Activated CD4-positive, alpha-beta T cell treated with anti-CD3 and anti-CD28 coated beads, Interleukin-2, amount 10 ng/mL, durations not matched to agents 7 days and 5 days (primary cell): ENCODE measurements at regions not wholly inside any gene's neighbourhood (a gene's known extent, or its start where the extent isn't known, plus 50 kb on each side); places are given as distances from the start of the nearest gene placed in this dataset.

Experiments
- CTCF ChIA-PET: fragments of 350-600 bp; sonication (Branson Sonifier 250); formaldehyde crosslinking; loops from one replicate; lab custom pipeline; 2021; ENCODE audit warnings: antibody characterized with exemption; lab: Charles Lee
- POLR2A ChIA-PET: fragments of 350-600 bp; sonication (Branson Sonifier 250); formaldehyde crosslinking; loops from one replicate; lab custom pipeline; 2021; ENCODE audit warnings: antibody characterized with exemption; lab: Charles Lee
- DNase-seq: peaks from one replicate; pipeline ENCODE4 v3.0.0-alpha.2; 2020
- H3K27ac Mint-ChIP-seq: one replicate; pipeline ENCODE4 v1.8.0; 2021; ENCODE audit warnings: mild to moderate bottlenecking, moderate library complexity, mixed read lengths
- H3K27me3 Mint-ChIP-seq: one replicate; pipeline ENCODE4 v1.8.0; 2021; ENCODE audit warnings: mixed read lengths
- H3K36me3 Mint-ChIP-seq: one replicate; pipeline ENCODE4 v1.8.0; 2021; ENCODE audit warnings: low read depth, mixed read lengths
- H3K4me1 Mint-ChIP-seq: one replicate; pipeline ENCODE4 v1.8.0; 2021; ENCODE audit warnings: mixed read lengths
- H3K4me3 Mint-ChIP-seq: one replicate; pipeline ENCODE4 v1.8.0; 2021; ENCODE audit warnings: mild to moderate bottlenecking, moderate library complexity, mixed read lengths
- H3K9me3 Mint-ChIP-seq: one replicate; pipeline ENCODE4 v1.8.0; 2021; ENCODE audit warnings: mixed read lengths

DNA sequence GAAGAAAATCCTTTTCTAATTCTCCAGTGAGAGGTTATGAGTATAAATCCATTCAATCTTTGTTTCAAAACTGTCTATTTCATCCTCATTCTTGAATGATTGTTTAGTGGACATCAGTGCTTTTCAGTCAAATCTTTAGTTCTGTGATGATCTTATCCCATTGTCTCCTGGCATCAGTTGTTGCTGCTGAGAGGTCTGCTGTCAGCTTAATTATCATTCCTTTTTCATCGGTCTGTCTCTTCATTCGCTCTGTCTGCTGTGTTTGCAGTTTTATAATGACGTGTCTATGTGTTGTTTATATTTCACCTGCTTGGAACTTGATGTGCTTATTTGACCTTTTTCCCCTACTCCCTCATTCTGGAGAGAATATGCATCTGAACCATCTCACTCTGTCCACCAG lies 69.2 kb upstream of the GLI2 start:
- CTCF ChIA-PET, result no interaction called here

DNA sequence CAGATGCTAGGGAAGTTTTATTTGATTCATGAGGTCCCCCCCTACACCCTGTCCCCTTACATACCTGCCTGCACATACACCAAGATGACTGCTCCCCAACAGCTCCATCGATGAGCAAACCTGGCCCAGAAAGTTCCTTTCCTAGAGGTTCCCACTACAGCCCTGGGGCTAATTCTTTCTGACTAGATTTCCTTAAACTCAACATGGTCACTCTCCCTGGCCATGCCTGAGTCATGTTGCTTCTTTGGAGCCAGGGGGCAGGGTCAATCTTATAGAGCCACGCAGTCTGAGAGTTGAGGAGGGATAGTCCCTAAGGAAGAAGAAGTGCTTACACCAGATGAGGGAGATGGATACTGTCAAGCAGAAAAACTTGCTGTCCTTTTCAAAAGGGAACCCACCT lies 67.7 kb upstream of the GLI2 start:
- Mint-ChIP-seq H3K27me3 (peaks cover 25% of the 10 kb centered on the region), H3K27ac (no peak overlapping the region), H3K4me1 (no peaks in the 10 kb centered on the region), H3K4me3 (no peak overlapping the region), H3K9me3 (peaks cover 10% of the 10 kb centered on the region), H3K36me3 (no peaks in the 10 kb centered on the region)
- CTCF ChIA-PET, result no interaction called here
- DNase-seq, result no peak
- POLR2A ChIA-PET, result no interaction called here

More for the DNA sequence above, 69.2 kb upstream of the GLI2 start:
- Mint-ChIP-seq H3K4me1 (no peaks in the 10 kb centered on the region), H3K36me3 (no peaks in the 10 kb centered on the region), H3K27me3 (peaks cover 29% of the 10 kb centered on the region), H3K9me3 (peaks cover 10% of the 10 kb centered on the region), H3K4me3 (no peak overlapping the region), H3K27ac (no peak overlapping the region)
- POLR2A ChIA-PET, result no interaction called here
- DNase-seq, result no peak

DNA sequence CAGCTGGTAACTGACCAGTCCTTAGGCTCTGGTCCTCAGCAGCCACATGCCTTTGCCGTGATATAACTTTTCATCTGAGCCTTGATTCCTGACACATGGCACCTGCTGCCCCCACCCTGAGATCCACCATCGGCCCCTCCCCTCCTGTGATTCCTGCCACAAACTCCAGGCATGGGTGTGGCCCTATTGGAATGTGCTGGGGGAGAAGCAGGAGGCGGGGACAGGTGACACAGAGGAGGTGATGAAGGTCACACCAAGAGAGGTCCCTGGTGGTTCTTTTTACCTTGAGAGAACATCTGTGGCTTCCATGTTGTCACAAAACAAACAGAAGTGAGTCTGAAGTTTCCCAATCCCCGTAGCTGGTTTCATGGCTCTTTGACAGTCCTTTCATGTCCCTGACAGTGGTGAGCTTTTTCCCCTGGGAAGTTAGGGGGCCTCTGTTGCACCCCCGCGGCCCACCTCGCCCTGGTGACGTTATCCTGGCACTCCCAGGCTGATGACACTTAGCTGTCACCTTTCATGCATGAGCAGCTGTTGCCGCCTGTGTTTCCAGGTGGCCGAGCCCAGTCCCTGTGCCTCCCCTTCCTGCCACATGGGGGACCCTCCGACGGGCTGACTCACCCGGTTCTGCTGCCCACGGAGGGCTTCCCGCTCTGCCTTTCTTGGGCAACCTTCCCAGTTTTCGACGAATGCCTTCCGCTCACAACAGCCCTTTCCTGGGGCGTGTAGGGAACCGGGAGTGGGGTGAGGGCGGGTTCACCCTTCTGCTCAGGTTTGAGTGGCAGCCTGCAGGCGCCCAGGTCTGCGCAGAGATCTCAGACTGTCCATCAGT lies 66.3 kb upstream of the GLI2 start:
- DNase-seq, result no peak
- ChIA-PET CTCF (no interaction called here), POLR2A (no interaction called here)
- H3K9me3 Mint-ChIP-seq, result peaks cover 10% of the 10 kb centered on the region
- H3K36me3 Mint-ChIP-seq, result no peaks in the 10 kb centered on the region
- no peaks in the 10 kb centered on the region for H3K4me1 Mint-ChIP-seq
- no peak overlapping the region for H3K4me3 Mint-ChIP-seq
- peaks cover 23% of the 10 kb centered on the region for H3K27me3 Mint-ChIP-seq
- H3K27ac Mint-ChIP-seq, result no peak overlapping the region

DNA sequence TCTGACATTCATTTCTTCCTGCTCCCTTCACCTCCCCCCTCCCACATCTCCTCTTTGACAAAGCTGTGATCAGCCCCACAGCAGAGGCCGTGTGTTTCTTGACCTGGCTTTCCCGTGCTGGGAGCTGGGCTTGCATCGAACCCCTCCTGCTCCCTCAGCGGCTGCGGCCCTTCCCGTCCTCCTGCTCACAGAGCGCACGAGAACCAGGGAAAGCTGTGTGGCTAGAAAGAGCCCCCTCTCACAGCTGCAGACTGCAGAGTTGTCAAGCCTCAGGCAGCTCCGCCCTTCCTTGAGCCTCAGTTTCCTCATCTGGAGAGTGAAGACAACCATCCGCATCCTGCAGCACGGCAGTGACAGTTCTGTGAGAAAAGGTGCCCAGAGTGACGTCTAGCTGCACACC lies 65.7 kb upstream of the GLI2 start:
- H3K4me3 Mint-ChIP-seq, result no peak overlapping the region
- H3K36me3 Mint-ChIP-seq, result no peaks in the 10 kb centered on the region
- H3K27me3 Mint-ChIP-seq, result peaks cover 23% of the 10 kb centered on the region
- ChIA-PET POLR2A (no interaction called here), CTCF (no interaction called here)
- H3K4me1 Mint-ChIP-seq, result no peaks in the 10 kb centered on the region
- DNase-seq, result no peak
- H3K9me3 Mint-ChIP-seq, result peaks cover 6% of the 10 kb centered on the region
- H3K27ac Mint-ChIP-seq, result no peak overlapping the region

DNA sequence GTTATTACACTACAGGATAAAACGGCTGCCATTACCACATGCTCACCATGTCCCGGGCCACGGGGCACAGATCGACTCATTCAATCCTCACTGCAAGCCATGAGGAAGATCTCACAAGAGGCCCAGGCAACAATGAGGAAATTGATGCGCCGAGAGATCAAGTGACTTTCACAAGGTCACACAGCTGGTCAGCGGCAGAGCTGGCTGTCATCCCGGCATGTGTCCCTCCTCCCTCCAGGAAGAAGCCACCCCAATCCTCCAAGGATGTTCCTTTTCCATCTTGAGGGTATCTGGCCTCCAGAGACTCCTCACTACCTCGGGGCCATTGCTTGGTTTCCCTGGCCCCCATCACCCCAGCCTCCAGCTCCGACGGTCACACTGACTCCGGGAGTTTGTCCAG lies 65.3 kb upstream of the GLI2 start:
- no peaks in the 10 kb centered on the region for H3K36me3 Mint-ChIP-seq
- H3K4me1 Mint-ChIP-seq, result no peaks in the 10 kb centered on the region
- H3K27ac Mint-ChIP-seq, result no peak overlapping the region
- H3K27me3 Mint-ChIP-seq, result peaks cover 23% of the 10 kb centered on the region
- ChIA-PET POLR2A (no interaction called here), CTCF (no interaction called here)
- DNase-seq, result no peak
- no peak overlapping the region for H3K4me3 Mint-ChIP-seq
- H3K9me3 Mint-ChIP-seq, result peaks cover 6% of the 10 kb centered on the region

DNA sequence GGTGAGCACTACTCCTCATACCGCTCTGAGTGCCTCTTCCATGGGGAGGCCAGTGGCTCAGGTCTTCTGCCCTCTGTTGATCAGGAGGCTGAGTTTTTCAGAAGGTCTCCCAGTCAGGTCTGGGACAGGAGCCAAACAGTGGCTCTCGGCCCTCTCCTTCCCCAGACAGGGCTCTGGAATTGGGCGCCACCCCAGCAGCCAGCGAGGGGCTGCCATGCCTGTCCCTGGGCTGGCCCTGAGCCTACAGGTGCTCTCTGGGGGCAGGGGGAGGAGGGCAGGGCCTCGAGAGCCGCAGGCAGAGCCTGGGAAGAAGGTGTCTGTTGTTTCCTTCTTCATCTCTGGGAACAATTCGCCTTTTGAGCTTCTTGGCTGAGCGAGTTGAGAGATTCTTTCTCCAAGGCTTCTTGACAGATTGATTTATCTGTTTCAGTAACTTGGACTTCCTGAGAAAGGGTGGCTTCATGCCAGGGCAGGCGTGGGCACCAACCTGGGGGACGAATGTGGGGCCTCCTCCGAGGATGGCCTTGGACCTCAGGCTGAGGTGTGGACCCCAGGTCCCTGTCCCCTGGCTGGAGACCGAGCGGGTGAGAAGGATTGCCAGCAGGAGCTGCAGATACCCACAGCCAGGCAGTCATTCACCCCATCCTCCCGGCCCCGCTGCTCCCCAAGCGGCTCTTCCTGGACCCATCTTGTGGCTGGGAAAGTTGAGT lies 64.7 kb upstream of the GLI2 start:
- ChIA-PET CTCF (no interaction called here), POLR2A (no interaction called here)
- Mint-ChIP-seq H3K27ac (no peak overlapping the region), H3K36me3 (no peaks in the 10 kb centered on the region), H3K27me3 (peaks cover 22% of the 10 kb centered on the region), H3K4me3 (no peak overlapping the region), H3K4me1 (no peaks in the 10 kb centered on the region), H3K9me3 (peaks cover 6% of the 10 kb centered on the region)
- DNase-seq, result no peak

DNA sequence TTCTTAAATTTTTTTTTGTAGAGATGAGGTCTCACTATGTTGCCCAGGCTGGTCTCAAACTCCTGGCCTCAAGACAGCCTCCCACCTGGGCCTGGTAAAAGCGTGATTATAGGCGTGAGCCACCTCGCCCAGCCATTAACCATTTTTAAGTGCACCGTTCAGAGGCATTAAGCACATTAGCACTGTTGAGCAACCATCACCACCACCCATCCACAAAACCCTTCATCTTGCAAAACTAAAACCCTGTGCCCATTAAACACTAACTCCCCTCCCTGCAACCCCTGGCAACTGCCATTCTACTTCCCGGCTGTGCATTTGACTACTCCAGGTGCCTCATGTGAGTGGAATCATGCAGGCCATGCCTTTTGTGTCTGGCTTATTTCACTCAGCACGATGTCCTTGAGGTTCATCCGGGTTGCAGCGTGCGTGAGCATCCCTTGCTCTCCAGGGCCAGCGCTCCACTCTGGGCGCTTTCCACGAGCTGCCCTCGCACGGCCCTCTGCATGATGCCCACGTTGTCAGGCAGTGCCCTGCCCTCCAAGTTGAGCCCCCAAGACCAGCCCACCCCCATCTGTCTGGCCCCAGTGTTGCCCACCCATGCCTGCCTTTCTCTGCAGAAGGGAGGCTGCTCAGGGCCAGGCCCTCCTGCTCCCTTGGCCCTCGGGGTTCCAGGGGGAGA lies 63.0 kb upstream of the GLI2 start:
- H3K4me3 Mint-ChIP-seq, result no peak overlapping the region
- no peaks in the 10 kb centered on the region for H3K36me3 Mint-ChIP-seq
- POLR2A ChIA-PET, result interaction anchor here (0.6 kb wide), 1 partner anchor 97 kb away, joined by 4 read pairs; no protein-coding TSS in a partner anchor
- H3K9me3 Mint-ChIP-seq, result no peaks in the 10 kb centered on the region
- H3K27me3 Mint-ChIP-seq, result peaks cover 21% of the 10 kb centered on the region
- DNase-seq, result no peak
- H3K27ac Mint-ChIP-seq, result no peak overlapping the region
- CTCF ChIA-PET, result no interaction called here
- no peaks in the 10 kb centered on the region for H3K4me1 Mint-ChIP-seq

DNA sequence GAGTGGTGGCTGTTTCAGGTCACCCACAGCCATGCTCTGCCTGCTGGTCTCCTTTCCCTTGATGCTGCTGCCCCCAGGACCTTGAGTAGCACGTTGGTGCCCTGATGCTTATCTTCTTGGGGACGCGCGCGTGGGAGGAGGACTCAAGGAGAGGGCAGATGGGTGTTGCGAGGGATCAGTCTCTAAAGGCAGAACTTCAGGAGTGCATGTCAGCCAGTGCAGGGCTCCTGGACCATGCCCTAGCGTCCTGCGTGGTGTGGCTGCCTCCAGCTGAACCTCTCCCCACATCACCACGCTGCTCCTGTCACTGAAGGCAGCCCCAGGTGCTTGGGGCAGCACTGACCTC lies 62.5 kb upstream of the GLI2 start:
- POLR2A ChIA-PET, result no interaction called here
- DNase-seq, result no peak
- no peak overlapping the region for H3K4me3 Mint-ChIP-seq
- peaks cover 26% of the 10 kb centered on the region for H3K27me3 Mint-ChIP-seq
- H3K27ac Mint-ChIP-seq, result no peak overlapping the region
- no peaks in the 10 kb centered on the region for H3K9me3 Mint-ChIP-seq
- H3K36me3 Mint-ChIP-seq, result no peaks in the 10 kb centered on the region
- CTCF ChIA-PET, result no interaction called here
- no peaks in the 10 kb centered on the region for H3K4me1 Mint-ChIP-seq

GRCh38 chr2:120673571-120674061 lies 62.1 kb upstream of the GLI2 start:
- H3K27ac Mint-ChIP-seq, result no peak overlapping the region
- peaks cover 21% of the 10 kb centered on the region for H3K27me3 Mint-ChIP-seq
- H3K36me3 Mint-ChIP-seq, result no peaks in the 10 kb centered on the region
- no peak for DNase-seq
- no peak overlapping the region for H3K4me3 Mint-ChIP-seq
- ChIA-PET POLR2A (no interaction called here), CTCF (no interaction called here)
- no peaks in the 10 kb centered on the region for H3K9me3 Mint-ChIP-seq
- H3K4me1 Mint-ChIP-seq, result no peaks in the 10 kb centered on the region

DNA sequence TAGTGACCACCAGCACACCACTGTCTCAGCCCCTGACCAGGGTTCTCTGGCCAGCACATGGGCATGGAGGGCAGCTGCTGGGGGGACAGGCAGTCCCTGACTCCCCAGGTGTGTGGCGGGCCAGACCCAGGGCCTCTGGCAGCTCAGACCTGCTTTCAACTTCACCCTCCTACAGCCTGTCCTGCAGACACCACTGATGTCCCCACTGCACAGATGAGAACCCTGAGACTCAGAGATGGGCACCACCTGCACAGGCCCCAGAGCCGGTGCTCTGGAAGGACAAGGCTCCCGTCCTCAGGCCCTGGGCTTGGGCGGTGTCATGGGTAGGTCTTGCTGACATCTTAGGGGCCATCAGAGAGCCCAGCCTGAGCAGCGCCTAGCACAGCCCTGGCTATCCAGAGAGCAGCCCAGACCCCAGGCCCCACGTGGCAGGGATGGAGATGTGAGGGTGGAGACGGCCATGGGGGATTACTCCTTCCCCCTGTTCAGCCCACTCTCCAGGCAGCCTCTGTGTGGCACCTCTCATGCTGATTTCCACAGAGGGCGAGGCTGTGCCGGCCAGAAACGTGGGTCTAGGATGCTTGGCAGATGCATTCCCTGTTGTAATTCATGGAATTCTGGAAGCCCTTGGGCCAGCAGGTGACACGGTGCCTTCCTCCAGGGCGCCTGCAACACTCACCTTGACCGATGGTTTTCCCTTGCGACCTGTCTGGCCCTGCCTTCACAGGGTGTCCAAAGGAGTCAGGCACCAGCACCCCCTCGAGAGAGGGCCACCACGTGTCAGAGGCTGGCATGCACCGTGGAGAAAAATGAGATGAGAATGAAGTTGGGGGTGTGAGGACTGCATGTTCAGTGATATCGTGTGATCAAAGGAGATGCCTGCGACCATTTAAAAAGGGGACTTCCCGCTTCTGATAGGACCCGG lies 61.2 kb upstream of the GLI2 start:
- DNase-seq, result no peak
- Mint-ChIP-seq H3K27me3 (peaks cover 13% of the 10 kb centered on the region), H3K4me1 (no peaks in the 10 kb centered on the region), H3K27ac (no peak overlapping the region), H3K9me3 (no peaks in the 10 kb centered on the region), H3K4me3 (no peak overlapping the region), H3K36me3 (no peaks in the 10 kb centered on the region)
- POLR2A ChIA-PET, result no interaction called here
- CTCF ChIA-PET, result no interaction called here

GRCh38 chr2:120675460-120676130 lies 60.1 kb upstream of the GLI2 start:
- POLR2A ChIA-PET, result interaction anchor here (0.5 kb wide), 1 partner anchor 518 kb away, joined by 3 read pairs; no protein-coding TSS in a partner anchor
- DNase-seq, result peak; percentile 55
- H3K4me3 Mint-ChIP-seq, result no peak overlapping the region
- CTCF ChIA-PET, result no interaction called here
- H3K36me3 Mint-ChIP-seq, result no peaks in the 10 kb centered on the region
- peaks cover 8% of the 10 kb centered on the region for H3K27me3 Mint-ChIP-seq
- no peak overlapping the region for H3K27ac Mint-ChIP-seq
- H3K9me3 Mint-ChIP-seq, result no peaks in the 10 kb centered on the region
- H3K4me1 Mint-ChIP-seq, result peaks cover 3% of the 10 kb centered on the region

GRCh38 chr2:120677221-120677620 lies 58.4 kb upstream of the GLI2 start:
- Mint-ChIP-seq H3K4me1 (peaks cover 3% of the 10 kb centered on the region), H3K9me3 (no peaks in the 10 kb centered on the region), H3K27me3 (peaks cover 8% of the 10 kb centered on the region), H3K36me3 (no peaks in the 10 kb centered on the region), H3K27ac (no peak overlapping the region), H3K4me3 (no peak overlapping the region)
- no peak for DNase-seq
- ChIA-PET CTCF (interaction anchor here (0.6 kb wide), 2 partner anchors 329 to 437 kb away, joined by 3 to 4 read pairs; no protein-coding TSS in a partner anchor), POLR2A (no interaction called here)
